OCI-LY1 (cell line): ENCODE measurements at regions not wholly inside any gene's neighbourhood (a gene's known extent, or its start where the extent isn't known, plus 50 kb on each side); places are given as distances from the start of the nearest gene placed in this dataset.

ENCODE experiments used
- H2AFZ ChIP-seq: fragments of 200-600 bp; sonication (generic), shearing (Covaris generic); 2 replicates; pipeline ENCODE4 v1.6.0; 2014; ENCODE audit warnings: antibody characterized with exemption, mild to moderate bottlenecking, low read length
- H3F3A ChIP-seq: fragments of 200-600 bp; sonication (generic), shearing (Covaris generic); 2 replicates; pipeline ENCODE4 v1.6.0; 2014; ENCODE audit warnings: mild to moderate bottlenecking, antibody characterized with exemption, low read length, moderate library complexity; ENCODE audit not compliant: insufficient read depth
- H3K27ac ChIP-seq: fragments of 200-600 bp; sonication (generic); 2 replicates; pipeline ENCODE4 v1.5.1; 2014; ENCODE audit warnings: low read length, mixed run types, mild to moderate bottlenecking, low read depth; ENCODE audit not compliant: poor library complexity, severe bottlenecking
- H3K27me3 ChIP-seq: fragments of 200-600 bp; sonication (generic); 2 replicates; pipeline ENCODE4 v1.6.0; 2014; ENCODE audit warnings: antibody characterized with exemption, mild to moderate bottlenecking, low read length, moderate library complexity; ENCODE audit not compliant: insufficient read depth
- H3K36me3 ChIP-seq: fragments of 200-600 bp; sonication (generic); 2 replicates; pipeline ENCODE4 v1.6.1; 2014; ENCODE audit warnings: mild to moderate bottlenecking, antibody characterized with exemption, low read length, moderate library complexity, mixed read lengths; ENCODE audit not compliant: insufficient read depth
- H3K4me1 ChIP-seq: fragments of 200-600 bp; sonication (generic); 2 replicates; pipeline ENCODE4 v1.5.1; 2014; ENCODE audit warnings: mild to moderate bottlenecking, low read length, moderate library complexity; ENCODE audit not compliant: insufficient read depth, severe bottlenecking
- H3K4me2 ChIP-seq: fragments of 200-600 bp; sonication (generic), shearing (Covaris generic); 2 replicates; pipeline ENCODE4 v1.6.1; 2014; ENCODE audit warnings: low read length
- H3K4me3 ChIP-seq: fragments of 200-600 bp; sonication (generic); 2 replicates; pipeline ENCODE4 v1.5.1; 2014; ENCODE audit warnings: low read length, low read depth, mild to moderate bottlenecking, mixed read lengths; ENCODE audit not compliant: poor library complexity, severe bottlenecking
- H3K79me2 ChIP-seq: fragments of 200-600 bp; shearing (Covaris generic); 2 replicates; pipeline ENCODE4 v1.6.1; 2016; ENCODE audit warnings: mixed run types, low read length, mixed read lengths; ENCODE audit not compliant: insufficient read depth
- H3K9ac ChIP-seq: fragments of 200-600 bp; sonication (generic), shearing (Covaris generic); 2 replicates; pipeline ENCODE4 v1.6.1; 2014; ENCODE audit warnings: mild to moderate bottlenecking, low read length, mixed read lengths
- H3K9me2 ChIP-seq: fragments of 200-600 bp; sonication (generic), shearing (Covaris generic); 2 replicates; pipeline ENCODE4 v1.6.1; 2014; ENCODE audit warnings: low read depth, mild to moderate bottlenecking, low read length, mixed read lengths
- H3K9me3 ChIP-seq: fragments of 200-600 bp; shearing (Covaris generic); 2 replicates; pipeline ENCODE4 v1.6.1; 2014; ENCODE audit warnings: low read length, mixed read lengths
- H4K20me1 ChIP-seq: fragments of 200-600 bp; sonication (generic), shearing (Covaris generic); 2 replicates; pipeline ENCODE4 v1.6.0; 2016; ENCODE audit warnings: mild to moderate bottlenecking, low read length; ENCODE audit not compliant: insufficient read depth
- CTCF ChIP-seq: fragments of 200-600 bp; sonication (generic), shearing (Covaris generic); IDR thresholded peaks from 2 replicates; pipeline ENCODE4 v1.5.1; 2017; ENCODE audit warnings: mild to moderate bottlenecking, antibody characterized with exemption, low read length, moderate library complexity, mixed read lengths
- EZH2 ChIP-seq: fragments of 200-600 bp; sonication (generic), shearing (Covaris generic); IDR thresholded peaks from 2 replicates; pipeline ENCODE4 v1.8.0; 2017; ENCODE audit warnings: borderline replicate concordance, mixed run types, mild to moderate bottlenecking, antibody characterized with exemption, low read length, moderate library complexity, mixed read lengths

- Histone ChIP-seq H4K20me1 (no peaks in the 10 kb centered on the region), H3K9me3 (no peaks in the 10 kb centered on the region), H3K4me2 (no peak overlapping the region), H3K36me3 (no peaks in the 10 kb centered on the region), H3K4me1 (no peaks in the 10 kb centered on the region), H3F3A (no peaks in the 10 kb centered on the region), H3K27me3 (no peaks in the 10 kb centered on the region), H3K9ac (no peak overlapping the region), H3K79me2 (no peaks in the 10 kb centered on the region), H3K4me3 (no peak overlapping the region), H3K27ac (no peak overlapping the region), H3K9me2 (no peaks in the 10 kb centered on the region), H2AFZ (no peak overlapping the region)
- TF ChIP-seq CTCF, result no peak
- TF ChIP-seq EZH2, result no peak
These were observed 499.6 kb upstream of the RAB6C start for GRCh38 chr2:129479892-129480291.

- Histone ChIP-seq H3K27me3 (no peaks in the 10 kb centered on the region), H4K20me1 (no peaks in the 10 kb centered on the region), H3K27ac (no peak overlapping the region), H3F3A (no peaks in the 10 kb centered on the region), H3K9ac (no peak overlapping the region), H3K4me3 (no peak overlapping the region), H3K36me3 (no peaks in the 10 kb centered on the region), H3K79me2 (no peaks in the 10 kb centered on the region), H3K4me2 (no peak overlapping the region), H3K9me3 (no peaks in the 10 kb centered on the region), H2AFZ (no peak overlapping the region), H3K9me2 (no peaks in the 10 kb centered on the region), H3K4me1 (no peaks in the 10 kb centered on the region)
- TF ChIP-seq EZH2 (no peak), CTCF (no peak)
These were observed 498.7 kb upstream of the RAB6C start for GRCh38 chr2:129480790-129481189.

- Histone ChIP-seq H3F3A (no peaks in the 10 kb centered on the region), H3K4me2 (no peak overlapping the region), H3K79me2 (no peaks in the 10 kb centered on the region), H3K27ac (no peak overlapping the region), H3K4me3 (no peak overlapping the region), H3K4me1 (no peaks in the 10 kb centered on the region), H3K9me2 (no peaks in the 10 kb centered on the region), H3K27me3 (no peaks in the 10 kb centered on the region), H3K9me3 (no peaks in the 10 kb centered on the region), H3K36me3 (no peaks in the 10 kb centered on the region), H2AFZ (no peak overlapping the region), H4K20me1 (no peaks in the 10 kb centered on the region), H3K9ac (no peak overlapping the region)
- TF ChIP-seq CTCF, result no peak
- no peak for TF ChIP-seq EZH2
These were observed 497.9 kb upstream of the RAB6C start for GRCh38 chr2:129481306-129482219.
